Muscle layer of duodenum (tissue), 2 donors: ENCODE measurements at regions not wholly inside any gene's neighbourhood (a gene's known extent, or its start where the extent isn't known, plus 50 kb on each side); places are given as distances from the start of the nearest gene placed in this dataset.
"Not testable (repeated sequence)": the region's sequence is repeated elsewhere in the genome, so short reads cannot be mapped to it uniquely, and the experiment has no call there.

Experiments used
- H3K27ac ChIP-seq: one replicate; pipeline ENCODE4 v1.7.0; 2013; ENCODE audit warnings: mild to moderate bottlenecking, low read length
- H3K27me3 ChIP-seq: one replicate; pipeline ENCODE4 v1.7.0; 2013; ENCODE audit warnings: low read depth, mild to moderate bottlenecking, control low read depth, low read length
- H3K36me3 ChIP-seq, 2 donors: one replicate each; pipeline ENCODE4 v1.7.0; 2013; ENCODE audit warnings: low read length in 2 of 2, control low read depth in 1 of 2, mild to moderate bottlenecking in 1 of 2; ENCODE audit not compliant: insufficient read depth in 2 of 2, control insufficient read depth in 1 of 2
- H3K4me1 ChIP-seq, 2 donors: one replicate each; pipeline ENCODE4 v1.7.0; 2013; ENCODE audit warnings: low read length in 2 of 2, mild to moderate bottlenecking in 2 of 2, control low read depth in 1 of 2, moderate library complexity in 1 of 2; ENCODE audit not compliant: insufficient read depth in 2 of 2, control insufficient read depth in 1 of 2
- H3K4me3 ChIP-seq, 2 donors: one replicate each; pipeline ENCODE4 v1.7.0; 2013; ENCODE audit warnings: low read length in 2 of 2, low read depth in 1 of 2, mild to moderate bottlenecking in 1 of 2
- H3K9me3 ChIP-seq, 2 donors: one replicate each; pipeline ENCODE4 v1.7.0; 2013; ENCODE audit warnings: low read length in 2 of 2, control low read depth in 1 of 2, mild to moderate bottlenecking in 1 of 2; ENCODE audit not compliant: control insufficient read depth in 1 of 2
- donor health status: healthy.

- Histone ChIP-seq H3K36me3 (no peaks in the 10 kb centered on the region), H3K9me3 (peaks cover 0 to 2% of the 10 kb centered on the region in 2 donors), H3K27me3 (no peaks in the 10 kb centered on the region), H3K4me1 (no peaks in the 10 kb centered on the region), H3K4me3 (no peak overlapping the region), H3K27ac (no peak overlapping the region)
Measured at GRCh38 chr14:70239802-70240201, 51.1 kb upstream of the SLC8A3 start.

- H3K36me3 ChIP-seq, H3K27ac ChIP-seq, H3K9me3 ChIP-seq, H3K27me3 ChIP-seq, H3K4me1 ChIP-seq, H3K4me3 ChIP-seq: not testable (repeated sequence)
Measured at GRCh38 chr14:70238635-70239034, 49.9 kb upstream of the SLC8A3 start.
